Body of pancreas (tissue), 4 donors: ENCODE measurements at regions not wholly inside any gene's neighbourhood (a gene's known extent, or its start where the extent isn't known, plus 50 kb on each side); places are given as distances from the start of the nearest gene placed in this dataset.

Source experiments
- CTCF ChIP-seq, 7 experiments: fragments of 450-650 bp in 4 of 7; fragments of 200-600 bp in 3 of 7; sonication (generic) in 3 of 7; IDR thresholded peaks; one replicate each; pipeline ENCODE4 v1.5.1; 2016 to 2019; ENCODE audit warnings: antibody characterized with exemption in 7 of 7
- POLR2A ChIP-seq, 3 donors: fragments of 450-650 bp; IDR thresholded peaks; one replicate each; pipeline ENCODE4 v1.6.1; 2016; ENCODE audit warnings: antibody characterized with exemption in 3 of 3, mild to moderate bottlenecking in 2 of 3

DNA sequence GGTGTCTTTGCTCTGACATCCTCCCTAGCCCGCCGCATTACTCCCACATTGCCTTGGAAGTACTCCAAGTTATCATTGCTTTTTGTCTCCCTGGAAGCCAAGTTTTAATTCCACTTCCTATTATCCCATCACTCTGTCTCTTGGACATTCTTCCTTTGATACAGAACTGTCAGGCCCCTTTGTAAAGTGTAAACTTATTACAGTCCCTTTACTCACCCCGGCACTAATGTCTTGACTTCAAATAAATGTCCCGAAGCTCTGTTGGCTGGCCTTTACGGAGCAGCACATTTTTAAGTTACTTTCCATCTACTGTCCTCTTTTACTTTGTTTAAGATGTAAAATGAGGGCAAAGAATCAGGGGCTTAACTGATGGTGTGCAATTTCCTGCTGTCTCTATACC lies 223.5 kb upstream of the IGFBP7 start:
- TF ChIP-seq POLR2A (IDR thresholded peaks at IDR 0.05): no peak
- no peak for TF ChIP-seq CTCF (IDR thresholded peaks at IDR 0.05)
